Mesenchymal stem cell (in vitro differentiated cells and primary cell): ENCODE measurements at regions not wholly inside any gene's neighbourhood (a gene's known extent, or its start where the extent isn't known, plus 50 kb on each side); places are given as distances from the start of the nearest gene placed in this dataset.

ENCODE experiments used
- DNase-seq: peaks from one replicate; pipeline ENCODE4 v3.0.0-alpha.2; 2013
- H2AFZ ChIP-seq: one replicate; pipeline ENCODE4 v1.6.1; 2013; ENCODE audit warnings: low read depth, mild to moderate bottlenecking, control low read depth, inconsistent platforms, low read length, moderate library complexity
- H2AK5ac ChIP-seq: 2 replicates; pipeline ENCODE4 v1.6.1; 2013; ENCODE audit warnings: low read length, moderate library complexity, mild to moderate bottlenecking, inconsistent platforms; ENCODE audit not compliant: severe bottlenecking
- H2BK120ac ChIP-seq: one replicate; pipeline ENCODE4 v1.6.1; 2013; ENCODE audit warnings: low read depth, mild to moderate bottlenecking, inconsistent platforms, low read length, moderate library complexity
- H2BK12ac ChIP-seq, 2 experiments: one replicate each; pipeline ENCODE4 v1.6.1; 2013; ENCODE audit warnings: inconsistent platforms in 2 of 2, low read length in 2 of 2, mild to moderate bottlenecking in 2 of 2, moderate library complexity in 2 of 2, control low read depth in 1 of 2
- H2BK15ac ChIP-seq: one replicate; pipeline ENCODE4 v1.6.1; 2013; ENCODE audit warnings: mild to moderate bottlenecking, low read depth, inconsistent platforms; ENCODE audit not compliant: poor library complexity, severe bottlenecking
- H2BK5ac ChIP-seq: 2 replicates; pipeline ENCODE4 v1.6.1; 2013; ENCODE audit warnings: low read depth, mild to moderate bottlenecking, low read length, control low read depth, inconsistent platforms; ENCODE audit not compliant: poor library complexity, severe bottlenecking
- H3K14ac ChIP-seq, 2 experiments: one replicate each; pipeline ENCODE4 v1.6.1; 2013; ENCODE audit warnings: inconsistent platforms in 2 of 2, low read length in 2 of 2, control low read depth in 1 of 2, mild to moderate bottlenecking in 1 of 2, moderate library complexity in 1 of 2
- H3K18ac ChIP-seq, 2 experiments: one replicate each; pipeline ENCODE4 v1.6.1; 2013; ENCODE audit warnings: inconsistent platforms in 2 of 2, low read length in 2 of 2, control low read depth in 1 of 2, low read depth in 1 of 2, mild to moderate bottlenecking in 1 of 2
- H3K23ac ChIP-seq, 2 experiments: one replicate each; pipeline ENCODE4 v1.6.1; 2013; ENCODE audit warnings: inconsistent platforms in 2 of 2, low read length in 2 of 2, mild to moderate bottlenecking in 2 of 2, moderate library complexity in 2 of 2, control low read depth in 1 of 2
- H3K27ac ChIP-seq: 2 replicates; pipeline ENCODE4 v1.5.1; 2013; ENCODE audit warnings: mild to moderate bottlenecking, moderate library complexity, low read length, control low read depth, inconsistent platforms; ENCODE audit not compliant: poor library complexity, severe bottlenecking
- H3K27me3 ChIP-seq, 2 experiments: 2 replicates each; pipeline versions ENCODE4 v1.6.1 to v1.7.0; 2013; ENCODE audit warnings: low read length in 2 of 2, mild to moderate bottlenecking in 2 of 2, moderate library complexity in 2 of 2, control low read depth in 1 of 2, inconsistent platforms in 1 of 2; ENCODE audit not compliant: control insufficient read depth in 1 of 2, insufficient read depth in 1 of 2
- H3K36me3 ChIP-seq, 2 experiments: 2 replicates each; pipeline versions ENCODE4 v1.6.1 to v1.7.0; 2013; ENCODE audit warnings: low read length in 2 of 2, control low read depth in 1 of 2, inconsistent platforms in 1 of 2, low read depth in 1 of 2, mild to moderate bottlenecking in 1 of 2; ENCODE audit not compliant: insufficient read depth in 2 of 2, control insufficient read depth in 1 of 2
- H3K4ac ChIP-seq, 2 experiments: one replicate each; pipeline ENCODE4 v1.6.1; 2013; ENCODE audit warnings: inconsistent platforms in 2 of 2, low read length in 2 of 2, mild to moderate bottlenecking in 2 of 2, moderate library complexity in 2 of 2, control low read depth in 1 of 2, low read depth in 1 of 2
- H3K4me1 ChIP-seq: 2 replicates; pipeline ENCODE4 v1.6.1; 2013; ENCODE audit warnings: low read depth, low read length, control low read depth; ENCODE audit not compliant: control insufficient read depth, insufficient read depth
- H3K4me2 ChIP-seq: 2 replicates; pipeline ENCODE4 v1.6.1; 2013; ENCODE audit warnings: low read length, mild to moderate bottlenecking, inconsistent platforms; ENCODE audit not compliant: poor library complexity, severe bottlenecking
- H3K4me3 ChIP-seq, 2 experiments: 2 replicates each; pipeline versions ENCODE4 v1.5.1 to v1.7.0; 2013; ENCODE audit warnings: low read length in 2 of 2, mild to moderate bottlenecking in 2 of 2, control low read depth in 1 of 2, low read depth in 1 of 2; ENCODE audit not compliant: insufficient read depth in 1 of 2
- H3K79me1 ChIP-seq: replicated peaks from 2 replicates; pipeline ENCODE4 v1.6.1; 2013; ENCODE audit warnings: mild to moderate bottlenecking, control low read depth, low read length, inconsistent platforms; ENCODE audit not compliant: poor library complexity, severe bottlenecking
- H3K9ac ChIP-seq: 2 replicates; pipeline ENCODE4 v1.7.0; 2013; ENCODE audit warnings: mild to moderate bottlenecking, low read length, moderate library complexity
- H3K9me3 ChIP-seq: 2 replicates; pipeline ENCODE4 v1.7.0; 2013; ENCODE audit warnings: mild to moderate bottlenecking, low read length; ENCODE audit not compliant: control insufficient read depth
- H4K8ac ChIP-seq: one replicate; pipeline ENCODE4 v1.6.1; 2013; ENCODE audit warnings: inconsistent platforms, mild to moderate bottlenecking, low read length, moderate library complexity
- H4K91ac ChIP-seq: one replicate; pipeline ENCODE4 v1.6.1; 2013; ENCODE audit warnings: mild to moderate bottlenecking, low read length, inconsistent platforms
- WGBS: methylation state at CpG from one replicate; pipeline ENCODE4 v1.1.7; 2013; ENCODE audit warnings: mixed read lengths; 5-methylcytosine and 5-hydroxymethylcytosine counted together

DNA sequence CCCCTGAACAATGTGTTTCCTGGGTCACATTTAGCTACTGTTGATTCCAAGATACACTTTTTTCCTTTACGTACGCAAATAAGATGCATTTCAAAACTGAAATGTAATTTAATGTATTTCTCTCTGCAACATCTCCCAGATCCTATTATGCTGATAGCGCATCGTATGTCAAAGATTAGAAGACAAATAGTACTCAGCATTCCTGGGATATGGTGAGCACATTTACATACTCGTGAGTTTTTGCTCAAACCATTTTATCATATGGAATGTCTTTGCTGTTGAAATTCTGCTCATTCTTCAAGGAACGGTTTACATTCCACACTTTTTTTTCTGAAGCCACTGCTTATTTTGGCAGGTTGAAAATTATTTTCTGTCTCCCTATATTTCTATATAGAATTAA is 221.4 kb downstream of the OXSM start:
- no peak overlapping the region for H2BK15ac ChIP-seq
- no peak overlapping the region for H3K14ac ChIP-seq
- H3K4me1 ChIP-seq: no peaks in the 10 kb centered on the region
- H3K27me3 ChIP-seq: no peaks in the 10 kb centered on the region
- H3K9ac ChIP-seq: no peak overlapping the region
- no peak overlapping the region for H2AFZ ChIP-seq
- H3K18ac ChIP-seq: no peak overlapping the region
- H3K36me3 ChIP-seq: no peaks in the 10 kb centered on the region
- H4K8ac ChIP-seq: no peak overlapping the region
- H3K4me2 ChIP-seq: no peak overlapping the region
- 89% methylated on average over 6 of the region's 6 CpGs for WGBS
- H4K91ac ChIP-seq: no peak overlapping the region
- no peak overlapping the region for H3K4ac ChIP-seq
- no peak overlapping the region for H2BK12ac ChIP-seq
- H3K79me1 ChIP-seq: no peaks in the 10 kb centered on the region
- DNase-seq: no peak
- no peak overlapping the region for H3K23ac ChIP-seq
- H3K27ac ChIP-seq: no peak overlapping the region
- H2BK5ac ChIP-seq: no peak overlapping the region
- H3K4me3 ChIP-seq: no peak overlapping the region
- H2AK5ac ChIP-seq: no peak overlapping the region
- no peak overlapping the region for H2BK120ac ChIP-seq
- H3K9me3 ChIP-seq: peaks cover 10% of the 10 kb centered on the region

DNA sequence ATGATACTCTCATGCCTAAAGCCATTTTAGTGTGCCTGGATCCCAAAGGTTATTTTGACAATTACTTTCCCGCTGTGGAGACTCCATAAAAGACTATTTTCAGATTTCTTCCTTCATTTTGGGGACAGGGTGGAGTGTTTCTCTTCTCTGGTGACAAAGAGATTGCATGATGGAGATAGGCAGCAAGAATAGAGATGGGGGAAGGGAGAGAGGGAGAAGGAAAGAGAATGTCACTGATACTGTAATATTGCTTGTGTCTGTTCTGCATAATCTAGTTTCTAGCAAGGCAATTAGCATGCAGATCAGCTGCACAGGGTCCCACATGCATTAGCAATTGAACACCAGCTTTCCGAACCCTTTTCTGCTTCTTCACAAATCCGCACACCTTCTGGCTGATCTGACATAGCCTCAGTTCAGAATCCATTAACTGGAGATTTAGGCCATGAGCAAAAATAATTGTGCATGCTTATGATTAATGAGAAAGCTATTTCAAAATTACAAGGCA is 222.4 kb downstream of the OXSM start:
- H3K27me3 ChIP-seq: no peaks in the 10 kb centered on the region
- no peaks in the 10 kb centered on the region for H3K4me1 ChIP-seq
- H3K79me1 ChIP-seq: no peaks in the 10 kb centered on the region
- H4K8ac ChIP-seq: no peak overlapping the region
- H3K36me3 ChIP-seq: no peaks in the 10 kb centered on the region
- no peak overlapping the region for H3K4me3 ChIP-seq
- no peak for DNase-seq
- no peak overlapping the region for H3K9ac ChIP-seq
- H3K27ac ChIP-seq: no peak overlapping the region
- no peak overlapping the region for H2AK5ac ChIP-seq
- no peak overlapping the region for H3K4ac ChIP-seq
- H2AFZ ChIP-seq: no peak overlapping the region
- H3K18ac ChIP-seq: no peak overlapping the region
- H3K23ac ChIP-seq: no peak overlapping the region
- H2BK5ac ChIP-seq: no peak overlapping the region
- no peak overlapping the region for H4K91ac ChIP-seq
- WGBS: 71% methylated on average over 3 of the region's 3 CpGs
- no peak overlapping the region for H2BK15ac ChIP-seq
- peaks cover 10% of the 10 kb centered on the region for H3K9me3 ChIP-seq
- no peak overlapping the region for H3K14ac ChIP-seq
- no peak overlapping the region for H2BK120ac ChIP-seq
- H2BK12ac ChIP-seq: no peak overlapping the region
- no peak overlapping the region for H3K4me2 ChIP-seq

DNA sequence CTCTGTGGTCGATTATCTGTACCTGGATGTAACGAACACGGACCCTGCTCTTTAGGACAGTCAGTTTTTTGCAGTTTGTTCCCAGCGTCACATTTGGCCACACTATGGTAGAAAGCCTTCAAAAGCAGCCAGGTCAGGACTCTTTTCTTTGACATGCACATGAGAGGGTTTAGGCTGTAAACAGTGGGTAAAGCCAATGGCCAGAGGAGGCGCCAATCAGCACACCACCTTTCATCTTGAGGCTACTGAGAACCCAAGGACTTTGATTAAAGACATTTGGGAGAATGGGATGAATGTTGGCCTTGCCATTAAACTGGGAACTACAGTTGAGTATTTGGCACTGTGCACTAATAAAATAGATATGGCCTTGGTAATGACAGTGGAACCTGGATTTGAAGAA is 225.9 kb downstream of the OXSM start:
- Histone ChIP-seq H3K14ac (no peak overlapping the region), H2AK5ac (no peak overlapping the region), H2BK5ac (no peak overlapping the region), H3K36me3 (no peaks in the 10 kb centered on the region), H3K27ac (no peak overlapping the region), H2BK12ac (no peak overlapping the region), H4K91ac (no peak overlapping the region), H2BK120ac (no peak overlapping the region), H3K27me3 (no peaks in the 10 kb centered on the region), H3K4me1 (no peaks in the 10 kb centered on the region), H3K23ac (no peak overlapping the region), H3K4ac (no peak overlapping the region), H3K9ac (no peak overlapping the region), H4K8ac (no peak overlapping the region), H3K4me3 (no peak overlapping the region), H3K18ac (no peak overlapping the region), H2AFZ (no peak overlapping the region), H2BK15ac (no peak overlapping the region), H3K9me3 (peaks cover 11% of the 10 kb centered on the region), H3K79me1 (no peaks in the 10 kb centered on the region), H3K4me2 (no peak overlapping the region)
- DNase-seq: no peak
- WGBS: 86% methylated on average over 5 of the region's 5 CpGs

DNA sequence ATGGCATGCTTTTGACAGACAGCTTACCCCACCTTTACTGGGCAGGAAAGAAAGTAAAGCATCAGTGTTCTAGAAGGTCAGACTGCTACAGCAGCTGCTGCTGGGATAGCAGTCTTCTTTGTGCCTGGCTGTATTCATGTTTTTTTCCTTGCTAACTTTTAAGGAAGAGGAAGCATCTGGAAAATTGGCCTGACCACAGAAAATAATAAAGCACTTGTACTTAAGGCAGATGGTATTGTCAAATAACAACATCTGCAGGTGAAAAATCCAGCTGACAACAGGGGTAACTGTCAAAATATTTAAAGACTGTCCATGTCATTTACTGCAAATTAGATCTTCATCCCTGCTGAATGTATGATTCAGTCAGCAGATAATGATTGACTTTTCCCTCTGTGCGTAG is 229.0 kb downstream of the OXSM start:
- Histone ChIP-seq H3K4me2 (no peak overlapping the region), H3K27me3 (no peaks in the 10 kb centered on the region), H3K36me3 (no peaks in the 10 kb centered on the region), H3K18ac (no peak overlapping the region), H2BK15ac (no peak overlapping the region), H3K4me3 (no peak overlapping the region), H4K8ac (no peak overlapping the region), H3K9me3 (peaks cover 19% of the 10 kb centered on the region), H2BK5ac (no peak overlapping the region), H3K79me1 (no peaks in the 10 kb centered on the region), H3K27ac (no peak overlapping the region), H4K91ac (no peak overlapping the region), H2AFZ (no peak overlapping the region), H3K23ac (no peak overlapping the region), H2BK120ac (no peak overlapping the region), H3K4ac (no peak overlapping the region), H3K14ac (no peak overlapping the region), H3K9ac (no peak overlapping the region), H3K4me1 (no peaks in the 10 kb centered on the region), H2BK12ac (no peak overlapping the region), H2AK5ac (no peak overlapping the region)
- 86% methylated on average over 1 of the region's 1 CpG for WGBS
- DNase-seq: no peak
